ENCODE measurements at regions not wholly inside any gene's neighbourhood (a gene's known extent, or its start where the extent isn't known, plus 50 kb on each side); places are given as distances from the start of the nearest gene placed in this dataset.
"Not testable (repeated sequence)": the region's sequence is repeated elsewhere in the genome, so short reads cannot be mapped to it uniquely, and the experiment has no call there.

- no peak overlapping the region for H3K27ac ChIP-seq
- TF ChIP-seq CTCF (IDR thresholded peaks at IDR 0.05) (no peak), ZFX (IDR thresholded peaks at IDR 0.05; ENCODE audit: borderline replicate concordance) (no peak)
Measured at GRCh38 chr14:105968291-105968690, 441.9 kb downstream of the TMEM121 start.

GRCh38 chr14:105969026-105969425 lies 442.6 kb downstream of the TMEM121 start:
- not testable (repeated sequence) for H3K27ac ChIP-seq

- not testable (repeated sequence) for H3K27ac ChIP-seq
Measured at GRCh38 chr14:105970821-105971220, 444.4 kb downstream of the TMEM121 start.

- no peak overlapping the region for H3K27ac ChIP-seq
- no peak for TF ChIP-seq CTCF (IDR thresholded peaks at IDR 0.05)
- TF ChIP-seq ZFX (IDR thresholded peaks at IDR 0.05; ENCODE audit: borderline replicate concordance), result no peak
Measured at GRCh38 chr14:105971593-105972500, 445.5 kb downstream of the TMEM121 start.

- H3K27ac ChIP-seq, result no peak overlapping the region
- no peak for TF ChIP-seq ZFX (IDR thresholded peaks at IDR 0.05; ENCODE audit: borderline replicate concordance)
- TF ChIP-seq CTCF (IDR thresholded peaks at IDR 0.05), result peak; percentile 43
Measured at GRCh38 chr14:105974902-105975301, 448.5 kb downstream of the TMEM121 start.

- no peak overlapping the region for H3K27ac ChIP-seq
- TF ChIP-seq CTCF (IDR thresholded peaks at IDR 0.05) (no peak), ZFX (IDR thresholded peaks at IDR 0.05; ENCODE audit: borderline replicate concordance) (no peak)
Measured at GRCh38 chr14:105978618-105979295, 452.4 kb downstream of the TMEM121 start.

- no peak for TF ChIP-seq CTCF (IDR thresholded peaks at IDR 0.05)
- no peak for TF ChIP-seq ZFX (IDR thresholded peaks at IDR 0.05; ENCODE audit: borderline replicate concordance)
- no peak overlapping the region for H3K27ac ChIP-seq
Measured at GRCh38 chr14:105979446-105979845, 453.1 kb downstream of the TMEM121 start.

GRCh38 chr14:105980224-105980623 lies 453.8 kb downstream of the TMEM121 start:
- H3K27ac ChIP-seq, result no peak overlapping the region
- no peak for TF ChIP-seq ZFX (IDR thresholded peaks at IDR 0.05; ENCODE audit: borderline replicate concordance)
- TF ChIP-seq CTCF (IDR thresholded peaks at IDR 0.05), result no peak

GRCh38 chr14:105981517-105982302 lies 455.3 kb downstream of the TMEM121 start:
- H3K27ac ChIP-seq, result not testable (repeated sequence)

Data from 22Rv1 (cell line).